ENCODE measurements at regions not wholly inside any gene's neighbourhood (a gene's known extent, or its start where the extent isn't known, plus 50 kb on each side); places are given as distances from the start of the nearest gene placed in this dataset.

DNA sequence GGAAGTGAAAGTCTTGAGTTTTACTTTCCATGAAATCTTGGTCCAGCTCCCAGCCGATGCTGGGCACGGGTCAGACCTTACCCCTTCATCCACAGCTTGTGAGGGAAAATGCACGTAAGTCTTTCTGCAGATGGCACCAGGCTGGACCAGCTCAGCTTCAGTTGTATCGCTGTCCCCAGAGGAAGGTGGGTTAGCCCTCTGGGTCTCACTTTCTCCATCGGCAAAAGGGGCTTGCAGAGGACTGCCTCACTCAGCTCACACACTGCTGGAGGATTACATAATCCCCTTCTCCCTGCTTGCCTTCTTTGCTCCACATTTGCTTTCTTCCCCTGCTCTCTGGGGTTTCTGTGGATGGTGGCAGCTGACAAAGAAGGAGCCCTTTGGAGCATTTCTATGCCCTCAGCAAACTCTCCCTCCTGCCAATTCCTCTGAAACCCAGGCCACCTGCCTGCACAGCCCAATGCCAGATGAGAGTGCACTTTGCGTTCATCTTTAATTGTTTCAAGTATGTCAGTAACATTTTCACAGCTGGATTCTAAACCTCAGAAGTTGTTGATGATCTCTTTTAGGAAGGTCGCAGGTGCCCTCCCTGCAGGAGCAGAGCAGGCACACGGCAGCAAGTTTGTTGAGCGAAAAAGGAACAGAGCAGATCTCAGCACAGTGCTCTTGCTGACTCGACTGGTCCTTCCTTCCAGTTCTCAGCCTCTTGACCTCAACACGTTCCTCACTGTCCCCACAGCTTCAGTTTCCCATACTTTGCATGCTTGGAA, 155.6 kb upstream of the GLI2 start:
- DNase-seq (ENCODE audit: extremely low read depth, low read depth), result no peak
- TF ChIP-seq, protein P1, sequence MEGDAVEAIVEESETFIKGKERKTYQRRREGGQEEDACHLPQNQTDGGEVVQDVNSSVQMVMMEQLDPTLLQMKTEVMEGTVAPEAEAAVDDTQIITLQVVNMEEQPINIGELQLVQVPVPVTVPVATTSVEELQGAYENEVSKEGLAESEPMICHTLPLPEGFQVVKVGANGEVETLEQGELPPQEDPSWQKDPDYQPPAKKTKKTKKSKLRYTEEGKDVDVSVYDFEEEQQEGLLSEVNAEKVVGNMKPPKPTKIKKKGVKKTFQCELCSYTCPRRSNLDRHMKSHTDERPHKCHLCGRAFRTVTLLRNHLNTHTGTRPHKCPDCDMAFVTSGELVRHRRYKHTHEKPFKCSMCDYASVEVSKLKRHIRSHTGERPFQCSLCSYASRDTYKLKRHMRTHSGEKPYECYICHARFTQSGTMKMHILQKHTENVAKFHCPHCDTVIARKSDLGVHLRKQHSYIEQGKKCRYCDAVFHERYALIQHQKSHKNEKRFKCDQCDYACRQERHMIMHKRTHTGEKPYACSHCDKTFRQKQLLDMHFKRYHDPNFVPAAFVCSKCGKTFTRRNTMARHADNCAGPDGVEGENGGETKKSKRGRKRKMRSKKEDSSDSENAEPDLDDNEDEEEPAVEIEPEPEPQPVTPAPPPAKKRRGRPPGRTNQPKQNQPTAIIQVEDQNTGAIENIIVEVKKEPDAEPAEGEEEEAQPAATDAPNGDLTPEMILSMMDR (IDR thresholded peaks at IDR 0.05; ENCODE audit: low read depth, low read length, missing control alignments), result no peak
- H3K4me3 ChIP-seq (replicated peaks; ENCODE audit: low read depth, low read length), result no peak overlapping the region

DNA sequence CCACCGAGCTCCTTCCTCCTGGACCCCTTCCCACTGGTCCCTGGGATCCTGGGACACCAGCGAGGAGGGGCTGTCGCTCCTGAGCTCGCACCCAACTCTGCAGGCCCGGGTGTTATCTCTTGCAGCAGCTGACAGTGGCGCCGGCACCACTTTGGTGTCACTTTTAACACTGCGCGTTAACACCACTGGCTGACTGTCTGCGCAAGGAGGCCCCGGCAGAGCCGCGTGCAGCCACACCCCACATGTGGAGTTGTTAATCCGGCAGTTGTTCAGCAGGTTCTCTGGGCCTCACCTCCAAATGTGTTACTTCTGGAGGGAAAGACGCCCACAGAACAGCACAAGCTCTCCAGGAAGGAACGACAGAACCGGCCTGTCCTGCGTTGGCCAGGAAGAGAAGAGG, 155.0 kb upstream of the GLI2 start:
- TF ChIP-seq, protein P1 (IDR thresholded peaks at IDR 0.05; ENCODE audit: low read depth, low read length, missing control alignments), result no peak
- no peak for DNase-seq (ENCODE audit: extremely low read depth, low read depth)
- H3K4me3 ChIP-seq (replicated peaks; ENCODE audit: low read depth, low read length), result no peak overlapping the region

DNA sequence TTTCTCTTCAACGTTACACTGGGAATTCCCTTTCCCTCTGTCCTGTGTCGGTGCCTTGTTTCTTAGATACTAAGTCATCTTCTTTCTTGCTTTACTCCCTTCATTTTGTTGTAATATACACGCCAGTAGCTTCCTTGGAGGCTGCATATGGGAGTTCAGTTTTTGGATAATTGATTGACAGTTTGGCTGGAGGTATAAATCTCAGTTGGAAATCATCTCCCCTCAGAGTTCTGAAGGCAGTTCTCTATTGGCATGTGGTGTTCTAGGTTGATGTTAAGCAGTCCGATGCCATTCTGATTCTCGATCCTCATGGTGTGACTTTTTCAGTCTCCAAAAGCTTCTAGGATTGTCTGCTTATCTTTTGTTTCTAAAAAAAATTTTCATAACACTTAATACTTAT, 152.5 kb upstream of the GLI2 start:
- H3K4me3 ChIP-seq (replicated peaks; ENCODE audit: low read depth, low read length), result no peak overlapping the region
- TF ChIP-seq, protein P1 (IDR thresholded peaks at IDR 0.05; ENCODE audit: low read depth, low read length, missing control alignments), result no peak
- DNase-seq (ENCODE audit: extremely low read depth, low read depth), result no peak

DNA sequence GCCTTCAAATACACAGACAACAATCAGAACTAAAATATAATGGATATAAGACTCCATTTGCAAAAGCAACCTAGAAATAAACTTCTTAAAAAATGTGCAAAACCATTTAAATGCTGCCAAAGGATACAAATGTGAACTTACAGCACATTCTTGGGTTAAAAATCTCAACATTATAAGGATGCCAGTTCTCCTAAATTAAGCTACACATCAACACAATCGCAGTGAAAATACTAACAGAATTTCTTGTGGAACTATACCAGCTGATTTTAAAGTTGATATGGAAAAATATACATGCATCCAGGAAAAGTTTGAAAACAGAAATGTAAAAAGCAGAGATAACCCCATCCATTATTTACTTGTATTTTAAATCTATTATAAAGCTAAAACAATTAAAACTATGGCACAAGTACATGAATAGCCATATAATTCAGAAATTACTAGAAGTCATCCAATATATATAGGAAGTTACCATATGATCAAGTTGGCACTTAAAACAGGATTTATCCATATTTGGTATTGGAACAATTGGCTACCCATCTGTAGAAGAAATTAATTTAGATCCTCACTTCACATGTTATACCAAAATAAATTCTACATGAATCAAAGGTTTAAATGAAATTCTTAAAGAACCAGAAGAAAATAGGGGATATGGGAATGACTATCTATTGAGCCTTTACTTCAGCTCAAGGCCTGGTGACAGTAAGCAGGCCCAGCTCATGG, 151.7 kb upstream of the GLI2 start:
- TF ChIP-seq, protein P1 (IDR thresholded peaks at IDR 0.05; ENCODE audit: low read depth, low read length, missing control alignments), result no peak
- DNase-seq (ENCODE audit: extremely low read depth, low read depth), result no peak
- no peak overlapping the region for H3K4me3 ChIP-seq (replicated peaks; ENCODE audit: low read depth, low read length)

DNA sequence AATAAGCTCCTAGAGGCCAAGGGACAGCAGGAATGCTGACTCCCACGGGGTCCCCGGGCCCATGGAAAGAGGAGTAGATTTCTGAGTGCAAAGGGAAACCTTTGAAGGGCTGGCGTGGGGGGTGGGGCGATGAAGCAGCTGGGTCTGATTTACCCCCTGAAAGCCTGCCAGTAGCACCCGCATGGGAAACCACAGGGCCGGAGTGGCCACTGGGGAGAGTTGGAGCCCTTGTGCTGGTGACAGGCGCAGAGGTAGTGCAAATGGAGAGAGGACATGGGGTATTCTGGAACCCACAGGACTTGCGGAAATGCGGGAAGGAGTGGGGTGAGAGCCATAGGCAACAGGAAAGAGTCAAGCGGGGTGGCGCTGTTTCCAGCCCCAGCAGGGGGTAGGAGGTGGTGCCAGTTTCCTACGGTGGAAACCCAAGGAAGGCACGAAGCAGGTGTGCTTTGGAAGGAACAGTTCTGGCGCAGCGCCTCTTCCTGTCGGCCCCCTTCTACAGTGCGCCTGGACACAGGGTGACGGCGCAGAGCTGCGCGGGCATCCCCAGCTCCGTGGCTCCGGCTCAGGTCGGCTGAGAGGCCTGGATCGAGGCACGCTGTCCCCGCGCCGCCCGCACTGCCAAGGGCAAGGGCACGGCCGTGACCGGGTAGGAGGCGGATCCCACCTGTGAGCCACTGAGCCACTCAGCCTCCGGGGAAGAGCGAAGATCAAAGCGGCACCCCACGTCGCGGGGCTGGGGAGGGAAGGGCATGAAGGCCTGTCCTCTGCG, 149.0 kb upstream of the GLI2 start:
- DNase-seq (ENCODE audit: extremely low read depth, low read depth), result no peak
- TF ChIP-seq, protein P1 (IDR thresholded peaks at IDR 0.05; ENCODE audit: low read depth, low read length, missing control alignments), result no peak
- H3K4me3 ChIP-seq (replicated peaks; ENCODE audit: low read depth, low read length), result no peak overlapping the region

DNA sequence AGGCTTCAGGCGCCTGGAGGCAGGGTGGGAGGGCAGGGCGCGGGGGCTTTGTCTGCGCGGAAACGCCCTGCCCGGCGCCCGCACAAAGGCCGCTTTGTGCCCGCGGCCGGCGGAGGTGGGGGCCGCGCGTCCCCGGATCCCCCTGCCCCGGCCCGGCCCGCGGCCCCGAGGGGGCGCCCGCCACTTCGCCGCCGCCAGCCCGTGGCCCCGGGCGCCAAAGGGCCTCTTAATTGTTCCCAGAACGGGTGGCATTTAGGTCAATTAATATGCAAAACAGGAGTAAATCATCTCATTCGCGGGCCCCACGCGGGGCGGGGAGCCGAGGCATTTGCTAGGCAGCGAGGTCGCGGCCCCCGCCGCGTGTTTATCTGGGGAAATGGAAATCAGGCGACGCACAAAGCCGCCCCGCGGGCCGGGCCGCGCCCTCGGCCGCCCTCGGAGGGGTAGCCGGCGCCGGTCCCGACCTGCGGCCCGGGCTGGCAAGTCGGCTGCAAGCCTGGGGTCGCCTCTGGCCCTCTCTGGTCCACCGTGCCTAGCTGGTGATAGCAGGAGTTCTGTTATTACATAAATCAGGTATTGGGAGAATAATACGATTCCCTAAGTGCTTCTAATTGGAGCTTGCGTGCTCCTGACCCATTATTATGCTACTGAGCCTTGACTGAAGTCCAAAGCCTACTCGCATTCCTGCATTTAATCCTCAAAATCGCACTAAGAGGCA, 148.2 kb upstream of the GLI2 start:
- DNase-seq (ENCODE audit: extremely low read depth, low read depth), result no peak
- TF ChIP-seq, protein P1 (IDR thresholded peaks at IDR 0.05; ENCODE audit: low read depth, low read length, missing control alignments), result no peak
- no peak overlapping the region for H3K4me3 ChIP-seq (replicated peaks; ENCODE audit: low read depth, low read length)

All from HFF-Myc (cell line).